ENCODE measurements at regions not wholly inside any gene's neighbourhood (a gene's known extent, or its start where the extent isn't known, plus 50 kb on each side); places are given as distances from the start of the nearest gene placed in this dataset.
A peak's percentile ranks its signal among the peaks of the same experiment; 100 is the strongest.

DNA sequence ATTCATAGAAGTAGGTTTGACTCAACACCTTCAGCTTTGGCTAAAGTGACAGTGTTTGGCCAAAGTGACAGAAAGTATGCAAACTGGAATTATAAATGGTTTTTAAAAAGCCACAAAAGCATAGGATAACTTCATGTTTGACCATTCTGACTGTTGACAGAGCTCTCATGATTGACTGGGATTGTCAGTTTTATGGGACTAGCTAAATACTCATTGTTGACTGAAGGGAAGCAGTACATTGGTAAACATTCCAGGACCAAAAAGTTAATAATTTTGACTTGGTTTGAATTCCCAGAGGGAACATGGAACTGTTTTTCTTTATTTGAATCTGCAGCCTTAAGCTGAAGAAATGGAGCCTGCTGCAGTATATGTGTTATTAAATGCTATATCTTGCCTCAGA, 84.6 kb upstream of the STEAP4 start:
- H2AFZ ChIP-seq (ENCODE audit: low read length) = no peak overlapping the region
- in situ Hi-C loops (cut with HindIII; ENCODE audit: extremely low pct_ligation_motif_present, low pct_unique_long_range_greater_than_20kb) = no loop called here
- no peak overlapping the region for H3K27ac ChIP-seq (ENCODE audit: extremely low read length, insufficient read depth, low read length)
- POLR2A ChIA-PET = no interaction called here
- no peak overlapping the region for H3K4me2 ChIP-seq (ENCODE audit: low read depth, low read length)
- no peaks in the 10 kb centered on the region for H3K4me1 ChIP-seq (ENCODE audit: insufficient read depth, low read length)
- no peaks in the 10 kb centered on the region for H3K27me3 ChIP-seq (ENCODE audit: control insufficient read depth in 1 of 2, insufficient read depth in 2 of 2, low read length in 2 of 2)
- no peak for DNase-seq (ENCODE audit: low spot score)
- no peak for ATAC-seq
- no peaks in the 10 kb centered on the region for H4K20me1 ChIP-seq (ENCODE audit: insufficient read depth, low read length)
- H3K36me3 ChIP-seq (replicated peaks in 1 of 2; ENCODE audit: control insufficient read depth in 1 of 2, insufficient read depth in 2 of 2, low read length in 2 of 2) = no peaks in the 10 kb centered on the region
- TF ChIP-seq HHEX (CRISPR knock-in tag; IDR thresholded peaks at IDR 0.05) (peak; percentile 52; the same call in 1 of the 2 replicates), CEBPG (CRISPR knock-in tag; IDR thresholded peaks at IDR 0.05) (no peak)
- CTCF ChIA-PET (ENCODE audit: low intra/inter-chr PET ratio, low total read pairs) = no interaction called here
- FAIRE-seq = no peak
- intact Hi-C loops (cut with micrococcal nuclease; ENCODE audit: unreplicated experiment) = no loop called here
- no peaks in the 10 kb centered on the region for H3K79me2 ChIP-seq (ENCODE audit: insufficient read depth, low read length)
- no peaks in the 10 kb centered on the region for H3K9me3 ChIP-seq (ENCODE audit: low read length)
- no peak overlapping the region for H3K9ac ChIP-seq (ENCODE audit: insufficient read depth, low read depth, low read length)
- no peak overlapping the region for H3K4me3 ChIP-seq (replicated peaks in 1 of 3; ENCODE audit: insufficient read depth in 1 of 3, low read depth in 2 of 3, low read length in 3 of 3)
- BruUV-seq (replicated peaks) = no TSS peak

- FAIRE-seq (no peak), ATAC-seq (no peak), DNase-seq (ENCODE audit: low spot score) (no peak)
- Histone ChIP-seq H3K27ac (ENCODE audit: extremely low read length, insufficient read depth, low read length) (no peak overlapping the region), H3K27me3 (ENCODE audit: control insufficient read depth in 1 of 2, insufficient read depth in 2 of 2, low read length in 2 of 2) (no peaks in the 10 kb centered on the region), H3K4me2 (ENCODE audit: low read depth, low read length) (no peak overlapping the region), H3K4me1 (ENCODE audit: insufficient read depth, low read length) (no peaks in the 10 kb centered on the region), H3K9me3 (ENCODE audit: low read length) (no peaks in the 10 kb centered on the region), H3K4me3 (replicated peaks in 1 of 3; ENCODE audit: insufficient read depth in 1 of 3, low read depth in 2 of 3, low read length in 3 of 3) (no peak overlapping the region), H3K79me2 (ENCODE audit: insufficient read depth, low read length) (no peaks in the 10 kb centered on the region), H4K20me1 (ENCODE audit: insufficient read depth, low read length) (no peaks in the 10 kb centered on the region), H3K9ac (ENCODE audit: insufficient read depth, low read depth, low read length) (no peak overlapping the region), H3K36me3 (replicated peaks in 1 of 2; ENCODE audit: control insufficient read depth in 1 of 2, insufficient read depth in 2 of 2, low read length in 2 of 2) (no peaks in the 10 kb centered on the region), H2AFZ (ENCODE audit: low read length) (no peak overlapping the region)
- in situ Hi-C loops (cut with HindIII; ENCODE audit: extremely low pct_ligation_motif_present, low pct_unique_long_range_greater_than_20kb) = no loop called here
- POLR2A ChIA-PET = no interaction called here
- 15% methylated on average over 3 of the region's 3 CpGs for WGBS (ENCODE audit: low lambda C conversion rate)
- BruUV-seq (replicated peaks) = no TSS peak
- CTCF ChIA-PET (ENCODE audit: low intra/inter-chr PET ratio, low total read pairs) = no interaction called here
- intact Hi-C loops (cut with micrococcal nuclease; ENCODE audit: unreplicated experiment) = no loop called here
- TF ChIP-seq, protein P1, sequence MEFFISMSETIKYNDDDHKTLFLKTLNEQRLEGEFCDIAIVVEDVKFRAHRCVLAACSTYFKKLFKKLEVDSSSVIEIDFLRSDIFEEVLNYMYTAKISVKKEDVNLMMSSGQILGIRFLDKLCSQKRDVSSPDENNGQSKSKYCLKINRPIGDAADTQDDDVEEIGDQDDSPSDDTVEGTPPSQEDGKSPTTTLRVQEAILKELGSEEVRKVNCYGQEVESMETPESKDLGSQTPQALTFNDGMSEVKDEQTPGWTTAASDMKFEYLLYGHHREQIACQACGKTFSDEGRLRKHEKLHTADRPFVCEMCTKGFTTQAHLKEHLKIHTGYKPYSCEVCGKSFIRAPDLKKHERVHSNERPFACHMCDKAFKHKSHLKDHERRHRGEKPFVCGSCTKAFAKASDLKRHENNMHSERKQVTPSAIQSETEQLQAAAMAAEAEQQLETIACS (CRISPR knock-in tag; IDR thresholded peaks at IDR 0.05) = no peak
- no peak for TF ChIP-seq ZNF260 (CRISPR knock-in tag; IDR thresholded peaks at IDR 0.05; ENCODE audit: borderline replicate concordance, low read depth)
- no peak for TF ChIP-seq MAFK (conservative IDR thresholded peaks at IDR 0.05 in 1 of 2, IDR thresholded peaks at IDR 0.05 in 1 of 2; ENCODE audit: low read length in 2 of 2)
- TF ChIP-seq, protein P2, sequence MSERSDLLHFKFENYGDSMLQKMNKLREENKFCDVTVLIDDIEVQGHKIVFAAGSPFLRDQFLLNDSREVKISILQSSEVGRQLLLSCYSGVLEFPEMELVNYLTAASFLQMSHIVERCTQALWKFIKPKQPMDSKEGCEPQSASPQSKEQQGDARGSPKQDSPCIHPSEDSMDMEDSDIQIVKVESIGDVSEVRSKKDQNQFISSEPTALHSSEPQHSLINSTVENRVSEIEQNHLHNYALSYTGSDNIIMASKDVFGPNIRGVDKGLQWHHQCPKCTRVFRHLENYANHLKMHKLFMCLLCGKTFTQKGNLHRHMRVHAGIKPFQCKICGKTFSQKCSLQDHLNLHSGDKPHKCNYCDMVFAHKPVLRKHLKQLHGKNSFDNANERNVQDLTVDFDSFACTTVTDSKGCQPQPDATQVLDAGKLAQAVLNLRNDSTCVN (CRISPR knock-in tag; IDR thresholded peaks at IDR 0.05; ENCODE audit: borderline replicate concordance) = no peak
- TF ChIP-seq ZNF274 (CRISPR knock-in tag; IDR thresholded peaks at IDR 0.05) = no peak
- TF ChIP-seq ZNF577 (CRISPR knock-in tag; IDR thresholded peaks at IDR 0.05; ENCODE audit: borderline replicate concordance, low read depth) = no peak
- TF ChIP-seq DNMT3B (CRISPR knock-in tag; conservative IDR thresholded peaks at IDR 0.05) = no peak
- TF ChIP-seq TRIM24 (CRISPR knock-in tag; IDR thresholded peaks at IDR 0.05) = no peak
- TF ChIP-seq MEF2D (CRISPR knock-in tag; IDR thresholded peaks at IDR 0.05) = no peak
- TF ChIP-seq SAFB2 (CRISPR knock-in tag; IDR thresholded peaks at IDR 0.05; ENCODE audit: borderline replicate concordance, low read depth) = no peak
- TF ChIP-seq ZNF362 (CRISPR knock-in tag; IDR thresholded peaks at IDR 0.05; ENCODE audit: borderline replicate concordance) = no peak
- TF ChIP-seq HNRNPUL1 (IDR thresholded peaks at IDR 0.05; ENCODE audit: low read depth, low read length) = no peak
- TF ChIP-seq, protein P3, sequence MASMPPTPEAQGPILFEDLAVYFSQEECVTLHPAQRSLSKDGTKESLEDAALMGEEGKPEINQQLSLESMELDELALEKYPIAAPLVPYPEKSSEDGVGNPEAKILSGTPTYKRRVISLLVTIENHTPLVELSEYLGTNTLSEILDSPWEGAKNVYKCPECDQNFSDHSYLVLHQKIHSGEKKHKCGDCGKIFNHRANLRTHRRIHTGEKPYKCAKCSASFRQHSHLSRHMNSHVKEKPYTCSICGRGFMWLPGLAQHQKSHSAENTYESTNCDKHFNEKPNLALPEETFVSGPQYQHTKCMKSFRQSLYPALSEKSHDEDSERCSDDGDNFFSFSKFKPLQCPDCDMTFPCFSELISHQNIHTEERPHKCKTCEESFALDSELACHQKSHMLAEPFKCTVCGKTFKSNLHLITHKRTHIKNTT (CRISPR knock-in tag; IDR thresholded peaks at IDR 0.05) = no peak
Measured at GRCh38 chr7:88387368-88387767, 80.7 kb upstream of the STEAP4 start.
